ENCODE measurements at regions not wholly inside any gene's neighbourhood (a gene's known extent, or its start where the extent isn't known, plus 50 kb on each side); places are given as distances from the start of the nearest gene placed in this dataset.

DNA sequence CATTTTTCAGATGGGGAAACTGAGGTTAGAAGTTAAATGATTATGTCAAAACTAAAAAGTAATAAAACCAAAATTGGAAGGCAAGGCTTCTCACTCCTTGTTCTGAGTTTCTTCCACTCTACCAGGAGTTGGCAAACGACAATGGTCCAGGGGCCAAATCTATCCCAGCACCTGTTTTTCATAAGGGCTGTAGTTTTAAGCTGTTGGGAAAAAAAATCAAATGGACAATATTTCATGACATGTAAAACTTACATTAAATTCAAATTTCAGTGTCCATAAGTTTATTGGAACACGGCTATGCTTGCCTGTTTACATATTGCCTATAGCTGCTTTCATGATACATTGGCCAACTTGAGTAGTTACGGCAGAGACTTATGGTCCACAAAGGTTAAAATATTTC, 56.7 kb upstream of the TMCC3 start:
- H3K9ac ChIP-seq (ENCODE audit: low read length): no peak overlapping the region
- H3K4me3 ChIP-seq (replicated peaks in 1 of 2; ENCODE audit: low read depth in 1 of 2, low read length in 2 of 2): no peak overlapping the region
- H3K79me2 ChIP-seq (ENCODE audit: insufficient read depth, low read length): no peaks in the 10 kb centered on the region
- DNase-seq (ENCODE audit: low read depth, low spot score) (no peak), ATAC-seq (no peak)
- RAD21 ChIA-PET (ENCODE audit: low non-redundant PET in 1 of 2, low total read pairs in 2 of 2, uncharacterized antibody in 2 of 2, unreplicated experiment in 2 of 2): no interaction called here
- no peak overlapping the region for H3K4me2 ChIP-seq (ENCODE audit: low read length)
- no peaks in the 10 kb centered on the region for H3K4me1 ChIP-seq (ENCODE audit: control insufficient read depth in 1 of 2, insufficient read depth in 2 of 2, low read length in 2 of 2)
- H3K36me3 ChIP-seq (ENCODE audit: control insufficient read depth in 1 of 2, insufficient read depth in 2 of 2, low read length in 2 of 2): no peaks in the 10 kb centered on the region
- POLR2A ChIA-PET: no interaction called here
- no peaks in the 10 kb centered on the region for H3K9me3 ChIP-seq (ENCODE audit: control insufficient read depth in 1 of 2, insufficient read depth in 1 of 2, low read depth in 1 of 2, low read length in 2 of 2)
- H2AFZ ChIP-seq (ENCODE audit: low read depth, low read length, poor library complexity, severe bottlenecking): no peak overlapping the region
- no TSS peak for BruUV-seq (replicated peaks)
- CTCF ChIA-PET: no interaction called here
- intact Hi-C loops (cut with micrococcal nuclease): no loop called here
- H4K20me1 ChIP-seq (ENCODE audit: insufficient read depth): no peaks in the 10 kb centered on the region
- no peak overlapping the region for H3K27ac ChIP-seq (ENCODE audit: low read depth, low read length)
- no peak for TF ChIP-seq EZH2phosphoT487 (IDR thresholded peaks at IDR 0.05; ENCODE audit: borderline replicate concordance)
- no peak for TF ChIP-seq EZH2 (IDR thresholded peaks at IDR 0.05)
- TF ChIP-seq RAD21 (IDR thresholded peaks at IDR 0.05; ENCODE audit: low read depth): no peak
- TF ChIP-seq, protein P1, sequence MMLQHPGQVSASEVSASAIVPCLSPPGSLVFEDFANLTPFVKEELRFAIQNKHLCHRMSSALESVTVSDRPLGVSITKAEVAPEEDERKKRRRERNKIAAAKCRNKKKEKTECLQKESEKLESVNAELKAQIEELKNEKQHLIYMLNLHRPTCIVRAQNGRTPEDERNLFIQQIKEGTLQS (IDR thresholded peaks at IDR 0.05): no peak
- TF ChIP-seq SIN3A (IDR thresholded peaks at IDR 0.05; ENCODE audit: low read depth): no peak
- no peak for TF ChIP-seq ZFX (IDR thresholded peaks at IDR 0.05)
- no peaks in the 10 kb centered on the region for H3K9me2 ChIP-seq (ENCODE audit: insufficient read depth)
- H3K27me3 ChIP-seq (ENCODE audit: insufficient read depth, low read length): no peaks in the 10 kb centered on the region

DNA sequence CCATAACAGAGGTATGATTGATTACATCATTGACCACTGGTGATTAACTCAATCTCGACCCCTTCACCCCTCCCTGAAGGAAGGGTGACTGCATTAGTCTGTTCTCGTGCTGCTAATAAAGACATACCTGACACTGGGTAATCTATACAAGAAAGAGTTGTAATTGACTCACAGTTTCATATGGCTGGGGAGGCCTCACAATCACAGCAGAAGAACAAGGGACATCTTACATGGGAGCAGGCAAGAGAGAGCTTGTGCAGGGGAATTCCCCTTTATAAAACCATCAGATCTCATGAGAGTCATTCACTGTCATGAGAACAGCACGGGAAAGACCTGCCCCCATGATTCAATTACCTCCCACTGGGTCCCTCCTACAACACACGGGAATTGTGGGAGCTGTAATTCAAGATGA, 55.9 kb upstream of the TMCC3 start:
- Histone ChIP-seq H3K9me3 (ENCODE audit: control insufficient read depth in 1 of 2, insufficient read depth in 1 of 2, low read depth in 1 of 2, low read length in 2 of 2) (no peaks in the 10 kb centered on the region), H3K9ac (ENCODE audit: low read length) (no peak overlapping the region), H3K27ac (ENCODE audit: low read depth, low read length) (no peak overlapping the region), H3K9me2 (ENCODE audit: insufficient read depth) (no peaks in the 10 kb centered on the region), H3K4me1 (ENCODE audit: control insufficient read depth in 1 of 2, insufficient read depth in 2 of 2, low read length in 2 of 2) (no peaks in the 10 kb centered on the region), H3K79me2 (ENCODE audit: insufficient read depth, low read length) (no peaks in the 10 kb centered on the region), H4K20me1 (ENCODE audit: insufficient read depth) (no peaks in the 10 kb centered on the region), H3K4me2 (ENCODE audit: low read length) (no peak overlapping the region), H3K27me3 (ENCODE audit: insufficient read depth, low read length) (no peaks in the 10 kb centered on the region), H3K4me3 (replicated peaks in 1 of 2; ENCODE audit: low read depth in 1 of 2, low read length in 2 of 2) (no peak overlapping the region), H3K36me3 (ENCODE audit: control insufficient read depth in 1 of 2, insufficient read depth in 2 of 2, low read length in 2 of 2) (no peaks in the 10 kb centered on the region), H2AFZ (ENCODE audit: low read depth, low read length, poor library complexity, severe bottlenecking) (no peak overlapping the region)
- POLR2A ChIA-PET: no interaction called here
- intact Hi-C loops (cut with micrococcal nuclease): no loop called here
- BruUV-seq (replicated peaks): no TSS peak
- DNase-seq (ENCODE audit: low read depth, low spot score): no peak
- CTCF ChIA-PET: no interaction called here
- no peak for ATAC-seq
- RAD21 ChIA-PET (ENCODE audit: low non-redundant PET in 1 of 2, low total read pairs in 2 of 2, uncharacterized antibody in 2 of 2, unreplicated experiment in 2 of 2): no interaction called here
- TF ChIP-seq CEBPB (IDR thresholded peaks at IDR 0.05; ENCODE audit: low read depth) (no peak), TCF7L2 (IDR thresholded peaks at IDR 0.05; ENCODE audit: borderline replicate concordance, extremely low read depth, insufficient read depth, insufficient read length) (no peak), FOSL1 (IDR thresholded peaks at IDR 0.05; ENCODE audit: low read depth) (no peak)
- TF ChIP-seq, protein P2, sequence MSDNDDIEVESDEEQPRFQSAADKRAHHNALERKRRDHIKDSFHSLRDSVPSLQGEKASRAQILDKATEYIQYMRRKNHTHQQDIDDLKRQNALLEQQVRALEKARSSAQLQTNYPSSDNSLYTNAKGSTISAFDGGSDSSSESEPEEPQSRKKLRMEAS (IDR thresholded peaks at IDR 0.05): no peak
- TF ChIP-seq, protein P1 (IDR thresholded peaks at IDR 0.05): no peak
- TF ChIP-seq, protein P3, sequence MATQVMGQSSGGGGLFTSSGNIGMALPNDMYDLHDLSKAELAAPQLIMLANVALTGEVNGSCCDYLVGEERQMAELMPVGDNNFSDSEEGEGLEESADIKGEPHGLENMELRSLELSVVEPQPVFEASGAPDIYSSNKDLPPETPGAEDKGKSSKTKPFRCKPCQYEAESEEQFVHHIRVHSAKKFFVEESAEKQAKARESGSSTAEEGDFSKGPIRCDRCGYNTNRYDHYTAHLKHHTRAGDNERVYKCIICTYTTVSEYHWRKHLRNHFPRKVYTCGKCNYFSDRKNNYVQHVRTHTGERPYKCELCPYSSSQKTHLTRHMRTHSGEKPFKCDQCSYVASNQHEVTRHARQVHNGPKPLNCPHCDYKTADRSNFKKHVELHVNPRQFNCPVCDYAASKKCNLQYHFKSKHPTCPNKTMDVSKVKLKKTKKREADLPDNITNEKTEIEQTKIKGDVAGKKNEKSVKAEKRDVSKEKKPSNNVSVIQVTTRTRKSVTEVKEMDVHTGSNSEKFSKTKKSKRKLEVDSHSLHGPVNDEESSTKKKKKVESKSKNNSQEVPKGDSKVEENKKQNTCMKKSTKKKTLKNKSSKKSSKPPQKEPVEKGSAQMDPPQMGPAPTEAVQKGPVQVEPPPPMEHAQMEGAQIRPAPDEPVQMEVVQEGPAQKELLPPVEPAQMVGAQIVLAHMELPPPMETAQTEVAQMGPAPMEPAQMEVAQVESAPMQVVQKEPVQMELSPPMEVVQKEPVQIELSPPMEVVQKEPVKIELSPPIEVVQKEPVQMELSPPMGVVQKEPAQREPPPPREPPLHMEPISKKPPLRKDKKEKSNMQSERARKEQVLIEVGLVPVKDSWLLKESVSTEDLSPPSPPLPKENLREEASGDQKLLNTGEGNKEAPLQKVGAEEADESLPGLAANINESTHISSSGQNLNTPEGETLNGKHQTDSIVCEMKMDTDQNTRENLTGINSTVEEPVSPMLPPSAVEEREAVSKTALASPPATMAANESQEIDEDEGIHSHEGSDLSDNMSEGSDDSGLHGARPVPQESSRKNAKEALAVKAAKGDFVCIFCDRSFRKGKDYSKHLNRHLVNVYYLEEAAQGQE (IDR thresholded peaks at IDR 0.05; ENCODE audit: low read depth): no peak

Data from HCT116 (cell line).